ENCODE measurements at regions not wholly inside any gene's neighbourhood (a gene's known extent, or its start where the extent isn't known, plus 50 kb on each side); places are given as distances from the start of the nearest gene placed in this dataset.

GRCh38 chr2:122563781-122564180, 808.3 kb downstream of the TSN start:
- H3K27ac ChIP-seq (replicated peaks) = no peak overlapping the region
- H3K27me3 ChIP-seq (ENCODE audit: insufficient read depth, poor library complexity, severe bottlenecking) = no peaks in the 10 kb centered on the region
- DNase-seq (ENCODE audit: low read depth in 1 of 2, low spot score in 1 of 2) = no peak
- TF ChIP-seq CTCF (IDR thresholded peaks at IDR 0.05; ENCODE audit: insufficient read depth, low read length) = no peak
- TF ChIP-seq SPI1 (IDR thresholded peaks at IDR 0.05; ENCODE audit: borderline replicate concordance, low read depth) = no peak
- TF ChIP-seq GABPA (IDR thresholded peaks at IDR 0.05; ENCODE audit: low read depth) = no peak
- TF ChIP-seq POLR2AphosphoS5 (IDR thresholded peaks at IDR 0.05; ENCODE audit: low read depth) = no peak
- TF ChIP-seq REST (IDR thresholded peaks at IDR 0.05; ENCODE audit: insufficient replicate concordance, low read depth) = no peak
- H3K4me3 ChIP-seq (replicated peaks; ENCODE audit: insufficient read depth, low read length) = no peak overlapping the region

GRCh38 chr2:122564843-122565242, 809.4 kb downstream of the TSN start:
- no peak overlapping the region for H3K4me3 ChIP-seq (replicated peaks; ENCODE audit: insufficient read depth, low read length)
- TF ChIP-seq REST (IDR thresholded peaks at IDR 0.05; ENCODE audit: insufficient replicate concordance, low read depth) (no peak), SPI1 (IDR thresholded peaks at IDR 0.05; ENCODE audit: borderline replicate concordance, low read depth) (no peak), GABPA (IDR thresholded peaks at IDR 0.05; ENCODE audit: low read depth) (no peak), CTCF (IDR thresholded peaks at IDR 0.05; ENCODE audit: insufficient read depth, low read length) (no peak), POLR2AphosphoS5 (IDR thresholded peaks at IDR 0.05; ENCODE audit: low read depth) (no peak)
- H3K27me3 ChIP-seq (ENCODE audit: insufficient read depth, poor library complexity, severe bottlenecking) = no peaks in the 10 kb centered on the region
- DNase-seq (ENCODE audit: low read depth in 1 of 2, low spot score in 1 of 2) = no peak
- H3K27ac ChIP-seq (replicated peaks) = no peak overlapping the region

GRCh38 chr2:122565364-122565763, 809.9 kb downstream of the TSN start:
- no peak overlapping the region for H3K27ac ChIP-seq (replicated peaks)
- H3K4me3 ChIP-seq (replicated peaks; ENCODE audit: insufficient read depth, low read length) = no peak overlapping the region
- no peak for DNase-seq (ENCODE audit: low read depth in 1 of 2, low spot score in 1 of 2)
- no peaks in the 10 kb centered on the region for H3K27me3 ChIP-seq (ENCODE audit: insufficient read depth, poor library complexity, severe bottlenecking)
- TF ChIP-seq REST (IDR thresholded peaks at IDR 0.05; ENCODE audit: insufficient replicate concordance, low read depth) = no peak
- no peak for TF ChIP-seq SPI1 (IDR thresholded peaks at IDR 0.05; ENCODE audit: borderline replicate concordance, low read depth)
- TF ChIP-seq GABPA (IDR thresholded peaks at IDR 0.05; ENCODE audit: low read depth) = no peak
- TF ChIP-seq POLR2AphosphoS5 (IDR thresholded peaks at IDR 0.05; ENCODE audit: low read depth) = no peak

Data from HL-60 (cell line).